GM23338 (cell line): ENCODE measurements at regions not wholly inside any gene's neighbourhood (a gene's known extent, or its start where the extent isn't known, plus 50 kb on each side); places are given as distances from the start of the nearest gene placed in this dataset.
A peak's percentile ranks its signal among the peaks of the same experiment; 100 is the strongest.

Experiments
- ATAC-seq: fragments of 200-7000 bp; cut with Tn5 transposase; 3 replicates; pipeline ENCODE4 v1.9.1; 2020
- DNase-seq: peaks from one replicate; pipeline ENCODE4 v3.0.0-alpha.2; 2015; ENCODE audit warnings: low spot score
- H2AFZ ChIP-seq: fragments of 200-600 bp; sonication (generic); 2 replicates; pipeline ENCODE4 v1.8.0; 2016; ENCODE audit warnings: antibody characterized with exemption, mild to moderate bottlenecking, moderate library complexity
- H3F3A ChIP-seq: fragments of 200-600 bp; sonication (generic); replicated peaks from 2 replicates; pipeline ENCODE4 v1.8.0; 2017; ENCODE audit warnings: antibody characterized with exemption, mixed run types, low read depth
- H3K27ac ChIP-seq: fragments of 200-600 bp; sonication (generic); 2 replicates; pipeline ENCODE4 v1.6.1; 2016; ENCODE audit warnings: low read depth
- H3K27me3 ChIP-seq: fragments of 200-600 bp; sonication (generic); 2 replicates; pipeline ENCODE4 v1.8.0; 2016; ENCODE audit warnings: mild to moderate bottlenecking, mixed run types, moderate library complexity; ENCODE audit not compliant: insufficient read depth
- H3K36me3 ChIP-seq: fragments of 200-600 bp; sonication (generic); 2 replicates; pipeline ENCODE4 v1.8.0; 2016; ENCODE audit warnings: mild to moderate bottlenecking; ENCODE audit not compliant: insufficient read depth
- H3K4me1 ChIP-seq: fragments of 200-600 bp; sonication (generic); 2 replicates; pipeline ENCODE4 v1.8.0; 2016; ENCODE audit warnings: mild to moderate bottlenecking, moderate library complexity; ENCODE audit not compliant: insufficient read depth
- H3K4me2 ChIP-seq: fragments of 200-600 bp; sonication (generic); 2 replicates; pipeline ENCODE4 v1.7.1; 2017; ENCODE audit warnings: mixed run types
- H3K4me3 ChIP-seq: fragments of 200-600 bp; sonication (generic); 2 replicates; pipeline ENCODE4 v1.6.1; 2016; ENCODE audit warnings: mixed run types
- H3K79me2 ChIP-seq: fragments of 200-600 bp; sonication (generic); replicated peaks from 2 replicates; pipeline ENCODE4 v1.8.0; 2017; ENCODE audit warnings: mild to moderate bottlenecking; ENCODE audit not compliant: insufficient read depth
- H3K9me2 ChIP-seq: fragments of 200-600 bp; sonication (generic); 2 replicates; pipeline ENCODE4 v1.8.0; 2017; ENCODE audit not compliant: insufficient read depth
- H4K20me1 ChIP-seq: fragments of 200-600 bp; sonication (generic); replicated peaks from 2 replicates; pipeline ENCODE4 v1.8.0; 2017; ENCODE audit warnings: mild to moderate bottlenecking; ENCODE audit not compliant: insufficient read depth
- H3K27ac Mint-ChIP-seq: 2 replicates; pipeline ENCODE4 v1.8.0; 2020; ENCODE audit warnings: inconsistent platforms, mild to moderate bottlenecking, moderate library complexity, mixed read lengths
- H3K27me3 Mint-ChIP-seq: 3 replicates; pipeline ENCODE4 v1.8.0; 2022; ENCODE audit warnings: low read depth, mild to moderate bottlenecking, moderate library complexity, mixed read lengths, inconsistent platforms; ENCODE audit not compliant: insufficient read depth, poor library complexity
- H3K36me3 Mint-ChIP-seq: 3 replicates; pipeline ENCODE4 v1.8.0; 2021; ENCODE audit warnings: low read depth, mild to moderate bottlenecking, inconsistent platforms, moderate library complexity, mixed read lengths
- H3K4me1 Mint-ChIP-seq: 3 replicates; pipeline ENCODE4 v1.8.0; 2020; ENCODE audit warnings: mild to moderate bottlenecking, inconsistent platforms, mixed read lengths
- H3K4me3 Mint-ChIP-seq: 3 replicates; pipeline ENCODE4 v1.8.0; 2021; ENCODE audit warnings: moderate library complexity, mild to moderate bottlenecking, inconsistent platforms, mixed read lengths
- H3K9me3 Mint-ChIP-seq: 3 replicates; pipeline ENCODE4 v1.8.0; 2020; ENCODE audit warnings: moderate library complexity, mild to moderate bottlenecking, inconsistent platforms, mixed read lengths
- CREB1 ChIP-seq: fragments of 250-450 bp; sonication (Bioruptor Pico); IDR thresholded peaks from 2 replicates; pipeline ENCODE4 v1.5.0; 2020; ENCODE audit warnings: low read depth, mild to moderate bottlenecking, moderate library complexity
- ETS1 ChIP-seq: IDR thresholded peaks from 2 replicates; pipeline ENCODE4 v1.6.1; 2016; ENCODE audit warnings: antibody characterized with exemption
- EZH2 ChIP-seq: fragments of 200-600 bp; sonication (generic); IDR thresholded peaks from one replicate; pipeline ENCODE4 v1.8.0; 2017; ENCODE audit warnings: antibody characterized with exemption, mild to moderate bottlenecking, low read depth; ENCODE audit not compliant: unreplicated experiment
- NANOG ChIP-seq: IDR thresholded peaks from 2 replicates; pipeline ENCODE4 v1.6.1; 2016; ENCODE audit warnings: antibody characterized with exemption, borderline replicate concordance
- POLR2AphosphoS5 ChIP-seq: IDR thresholded peaks from 2 replicates; pipeline ENCODE4 v1.6.1; 2016; ENCODE audit warnings: antibody characterized with exemption, low read depth
- STAT1 ChIP-seq: IDR thresholded peaks from one replicate; pipeline ENCODE4 v1.6.1; 2016; ENCODE audit warnings: antibody characterized with exemption; ENCODE audit not compliant: unreplicated experiment
- ZNF114 ChIP-seq: fragments of 250-450 bp; sonication (Bioruptor Pico); IDR thresholded peaks from 2 replicates; pipeline ENCODE4 v1.5.0; 2020; ENCODE audit warnings: mild to moderate bottlenecking, moderate library complexity
- ZNF331 ChIP-seq: fragments of 250-450 bp; sonication (Bioruptor Pico); IDR thresholded peaks from 2 replicates; pipeline ENCODE4 v1.5.0; 2020; ENCODE audit warnings: low read depth, mild to moderate bottlenecking, moderate library complexity
- ZNF462 ChIP-seq: fragments of 250-450 bp; sonication (Bioruptor Pico); IDR thresholded peaks from 2 replicates; pipeline ENCODE4 v1.5.0; 2020; ENCODE audit warnings: mild to moderate bottlenecking, moderate library complexity

DNA sequence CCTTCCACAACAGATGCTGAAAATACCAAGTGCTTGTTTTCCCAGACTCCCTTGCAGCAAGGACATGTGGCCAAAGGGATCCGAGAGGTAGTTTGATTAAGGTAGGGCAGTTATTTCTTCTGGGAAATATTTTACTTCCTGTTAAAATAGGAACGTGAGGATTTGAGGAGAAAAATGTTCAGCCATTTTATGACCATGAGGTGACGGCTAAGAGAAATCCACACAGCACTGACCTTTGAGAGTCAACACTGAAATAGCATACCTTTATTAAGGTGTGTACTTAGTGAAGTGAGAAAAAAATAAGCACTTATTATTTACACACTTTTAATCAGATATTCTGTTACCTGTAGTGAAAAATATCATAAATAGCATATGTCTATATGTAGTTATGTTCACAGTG is 133.9 kb downstream of the PPP1R3A start (continued):
- no peak for TF ChIP-seq ZNF462 (CRISPR knock-in tag)

DNA sequence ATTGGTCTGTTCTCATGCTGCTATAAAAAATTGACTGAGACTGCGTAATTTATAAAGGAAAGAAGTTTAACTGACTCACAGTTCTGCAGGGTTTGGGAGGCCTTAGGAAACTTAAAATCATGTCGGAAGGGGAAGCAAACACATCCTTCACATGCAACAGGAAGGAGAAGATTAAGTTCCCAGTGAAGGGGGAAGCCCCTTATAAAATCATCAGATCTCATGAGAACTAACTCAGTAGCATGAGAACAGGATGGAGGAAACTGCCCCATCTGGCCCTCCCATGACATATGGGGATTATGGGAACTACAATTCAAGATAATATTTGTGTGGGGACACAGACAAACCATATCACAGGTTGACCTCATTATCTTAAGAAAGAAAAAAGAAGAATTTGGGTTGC is 134.5 kb downstream of the PPP1R3A start:
- ATAC-seq, result no peak
- H3K27ac ChIP-seq, result no peak overlapping the region
- no peaks in the 10 kb centered on the region for H3F3A ChIP-seq
- H3K36me3 ChIP-seq, result no peaks in the 10 kb centered on the region
- Mint-ChIP-seq H3K4me3 (no peak overlapping the region), H3K27me3 (no peaks in the 10 kb centered on the region), H3K27ac (no peak overlapping the region), H3K9me3 (no peaks in the 10 kb centered on the region), H3K36me3 (no peaks in the 10 kb centered on the region), H3K4me1 (peaks cover 4% of the 10 kb centered on the region; the same call in 1 of the 3 replicates)
- H3K27me3 ChIP-seq, result no peaks in the 10 kb centered on the region
- H4K20me1 ChIP-seq, result no peaks in the 10 kb centered on the region
- H3K4me1 ChIP-seq, result no peaks in the 10 kb centered on the region
- DNase-seq, result no peak
- no peaks in the 10 kb centered on the region for H3K9me2 ChIP-seq
- 0 out of 2 replicates have a peak overlapping the region, but pooled peaks have one; percentile 1 for H2AFZ ChIP-seq
- no peaks in the 10 kb centered on the region for H3K79me2 ChIP-seq
- H3K4me3 ChIP-seq, result no peak overlapping the region
- H3K4me2 ChIP-seq, result no peak overlapping the region
- TF ChIP-seq ZNF462 (CRISPR knock-in tag) (no peak), ZNF114 (CRISPR knock-in tag) (no peak), CREB1 (CRISPR knock-in tag) (no peak), EZH2 (no peak), ZNF331 (no peak), STAT1 (no peak), NANOG (no peak), ETS1 (no peak), POLR2AphosphoS5 (no peak)
